ENCODE measurements at regions not wholly inside any gene's neighbourhood (a gene's known extent, or its start where the extent isn't known, plus 50 kb on each side); places are given as distances from the start of the nearest gene placed in this dataset.
A peak's percentile ranks its signal among the peaks of the same experiment; 100 is the strongest.
"Not testable (repeated sequence)": the region's sequence is repeated elsewhere in the genome, so short reads cannot be mapped to it uniquely, and the experiment has no call there.

GRCh38 chr2:215787025-215787424, 226.3 kb downstream of the MREG start:
- Mint-ChIP-seq H3K4me1 (no peaks in the 10 kb centered on the region), H3K27ac (no peak overlapping the region), H3K36me3 (ENCODE audit: low read depth) (no peaks in the 10 kb centered on the region), H3K27me3 (peaks cover 1% of the 10 kb centered on the region), H3K4me3 (no peak overlapping the region), H3K9me3 (no peaks in the 10 kb centered on the region)
- DNase-seq (no peak), ATAC-seq (no peak)

GRCh38 chr2:215784371-215784783, 229.0 kb downstream of the MREG start:
- Mint-ChIP-seq H3K4me1 (no peaks in the 10 kb centered on the region), H3K4me3 (no peak overlapping the region), H3K27me3 (peaks cover 1% of the 10 kb centered on the region), H3K9me3 (no peaks in the 10 kb centered on the region), H3K36me3 (ENCODE audit: low read depth) (no peaks in the 10 kb centered on the region), H3K27ac (no peak overlapping the region)
- DNase-seq: no peak
- ATAC-seq: no peak

- H3K9me3 Mint-ChIP-seq; DNase-seq; H3K27me3 Mint-ChIP-seq; H3K36me3 Mint-ChIP-seq (ENCODE audit: low read depth); ATAC-seq; H3K4me1 Mint-ChIP-seq; H3K27ac Mint-ChIP-seq; H3K4me3 Mint-ChIP-seq: not testable (repeated sequence)
Measured at GRCh38 chr2:215783640-215784039, 229.7 kb downstream of the MREG start.

GRCh38 chr2:215782965-215783364, 230.4 kb downstream of the MREG start:
- no peak overlapping the region for H3K27ac Mint-ChIP-seq
- no peak overlapping the region for H3K4me3 Mint-ChIP-seq
- no peaks in the 10 kb centered on the region for H3K9me3 Mint-ChIP-seq
- DNase-seq (no peak), ATAC-seq (no peak)
- peaks cover 1% of the 10 kb centered on the region for H3K27me3 Mint-ChIP-seq
- H3K36me3 Mint-ChIP-seq (ENCODE audit: low read depth): no peaks in the 10 kb centered on the region
- no peaks in the 10 kb centered on the region for H3K4me1 Mint-ChIP-seq

- Mint-ChIP-seq H3K4me1 (no peaks in the 10 kb centered on the region), H3K36me3 (ENCODE audit: low read depth) (no peaks in the 10 kb centered on the region), H3K27ac (no peak overlapping the region), H3K9me3 (no peaks in the 10 kb centered on the region), H3K4me3 (no peak overlapping the region), H3K27me3 (peaks cover 1% of the 10 kb centered on the region)
- ATAC-seq (no peak), DNase-seq (no peak)
Measured at GRCh38 chr2:215782295-215782694, 231.1 kb downstream of the MREG start.

GRCh38 chr2:215780907-215781685, 232.3 kb downstream of the MREG start:
- Mint-ChIP-seq H3K4me1 (no peaks in the 10 kb centered on the region), H3K4me3 (no peak overlapping the region), H3K36me3 (ENCODE audit: low read depth) (no peaks in the 10 kb centered on the region), H3K9me3 (no peaks in the 10 kb centered on the region), H3K27me3 (peaks cover 2% of the 10 kb centered on the region), H3K27ac (no peak overlapping the region)
- no peak for DNase-seq
- no peak for ATAC-seq

- ATAC-seq (no peak), DNase-seq (no peak)
- no peaks in the 10 kb centered on the region for H3K36me3 Mint-ChIP-seq (ENCODE audit: low read depth)
- no peaks in the 10 kb centered on the region for H3K4me1 Mint-ChIP-seq
- no peaks in the 10 kb centered on the region for H3K9me3 Mint-ChIP-seq
- H3K4me3 Mint-ChIP-seq: no peak overlapping the region
- no peak overlapping the region for H3K27ac Mint-ChIP-seq
- H3K27me3 Mint-ChIP-seq: peaks cover 5% of the 10 kb centered on the region
Measured at GRCh38 chr2:215780313-215780712, 233.0 kb downstream of the MREG start.

- Mint-ChIP-seq H3K4me1 (no peaks in the 10 kb centered on the region), H3K27me3 (peaks cover 5% of the 10 kb centered on the region), H3K4me3 (no peak overlapping the region), H3K27ac (no peak overlapping the region), H3K9me3 (no peaks in the 10 kb centered on the region), H3K36me3 (ENCODE audit: low read depth) (no peaks in the 10 kb centered on the region)
- no peak for ATAC-seq
- DNase-seq: no peak
Measured at GRCh38 chr2:215779912-215780311, 233.4 kb downstream of the MREG start.

GRCh38 chr2:215777465-215778044, 235.8 kb downstream of the MREG start:
- H3K27me3 Mint-ChIP-seq: peaks cover 3% of the 10 kb centered on the region
- H3K9me3 Mint-ChIP-seq: no peaks in the 10 kb centered on the region
- H3K4me3 Mint-ChIP-seq: no peak overlapping the region
- H3K36me3 Mint-ChIP-seq (ENCODE audit: low read depth): no peaks in the 10 kb centered on the region
- no peak overlapping the region for H3K27ac Mint-ChIP-seq
- ATAC-seq (peak; percentile 43), DNase-seq (no peak)
- H3K4me1 Mint-ChIP-seq: no peaks in the 10 kb centered on the region

GRCh38 chr2:215775106-215775505, 238.2 kb downstream of the MREG start:
- no peaks in the 10 kb centered on the region for H3K4me1 Mint-ChIP-seq
- no peak overlapping the region for H3K27ac Mint-ChIP-seq
- H3K4me3 Mint-ChIP-seq: no peak overlapping the region
- no peak for ATAC-seq
- H3K27me3 Mint-ChIP-seq: peaks cover 3% of the 10 kb centered on the region
- H3K36me3 Mint-ChIP-seq (ENCODE audit: low read depth): no peaks in the 10 kb centered on the region
- no peak for DNase-seq
- H3K9me3 Mint-ChIP-seq: no peaks in the 10 kb centered on the region

- Mint-ChIP-seq H3K27ac (no peak overlapping the region), H3K27me3 (peaks cover 3% of the 10 kb centered on the region), H3K4me1 (no peaks in the 10 kb centered on the region), H3K9me3 (no peaks in the 10 kb centered on the region), H3K4me3 (no peak overlapping the region), H3K36me3 (ENCODE audit: low read depth) (no peaks in the 10 kb centered on the region)
- DNase-seq: no peak
- peak; percentile 40 for ATAC-seq
Measured at GRCh38 chr2:215773728-215774127, 239.6 kb downstream of the MREG start.

- Mint-ChIP-seq H3K27me3 (peaks cover 8% of the 10 kb centered on the region), H3K27ac (no peak overlapping the region), H3K4me1 (no peaks in the 10 kb centered on the region), H3K9me3 (peaks cover 4% of the 10 kb centered on the region), H3K36me3 (ENCODE audit: low read depth) (no peaks in the 10 kb centered on the region), H3K4me3 (no peak overlapping the region)
- DNase-seq (no peak), ATAC-seq (no peak)
Measured at GRCh38 chr2:215772634-215773563, 240.5 kb downstream of the MREG start.

- Mint-ChIP-seq H3K9me3 (peaks cover 4% of the 10 kb centered on the region), H3K27ac (no peak overlapping the region), H3K27me3 (peaks cover 8% of the 10 kb centered on the region), H3K4me3 (no peak overlapping the region), H3K4me1 (no peaks in the 10 kb centered on the region), H3K36me3 (ENCODE audit: low read depth) (no peaks in the 10 kb centered on the region)
- ATAC-seq (no peak), DNase-seq (no peak)
Measured at GRCh38 chr2:215772003-215772402, 241.3 kb downstream of the MREG start.

GRCh38 chr2:215771241-215771640, 242.1 kb downstream of the MREG start:
- Mint-ChIP-seq H3K9me3 (peaks cover 4% of the 10 kb centered on the region), H3K27ac (no peak overlapping the region), H3K36me3 (ENCODE audit: low read depth) (no peaks in the 10 kb centered on the region), H3K27me3 (peaks cover 8% of the 10 kb centered on the region), H3K4me1 (no peaks in the 10 kb centered on the region), H3K4me3 (no peak overlapping the region)
- ATAC-seq (no peak), DNase-seq (no peak)

- Mint-ChIP-seq H3K27ac (no peak overlapping the region), H3K27me3 (peaks cover 5% of the 10 kb centered on the region), H3K9me3 (peaks cover 4% of the 10 kb centered on the region), H3K4me1 (no peaks in the 10 kb centered on the region), H3K4me3 (no peak overlapping the region), H3K36me3 (ENCODE audit: low read depth) (no peaks in the 10 kb centered on the region)
- ATAC-seq (no peak), DNase-seq (no peak)
Measured at GRCh38 chr2:215770668-215771067, 242.7 kb downstream of the MREG start.
